Lung (tissue), 11 donors: ENCODE measurements at regions not wholly inside any gene's neighbourhood (a gene's known extent, or its start where the extent isn't known, plus 50 kb on each side); places are given as distances from the start of the nearest gene placed in this dataset.

Source experiments
- ATAC-seq: fragments of 200-7000 bp; cut with Tn5 transposase; one replicate; pipeline ENCODE4 v1.9.1; 2020; ENCODE audit warnings: moderate number of reproducible peaks; ENCODE audit not compliant: insufficient read depth, low FRiP score
- DNase-seq, 3 donors: peaks; one replicate each; pipeline ENCODE4 v3.0.0-alpha.2; 2013 to 2017
- H3K27ac ChIP-seq, 2 donors: one replicate each; pipeline ENCODE4 v1.5.1; 2013; ENCODE audit warnings: mild to moderate bottlenecking in 2 of 2, moderate library complexity in 2 of 2, control low read depth in 1 of 2, inconsistent platforms in 1 of 2, low read depth in 1 of 2, low read length in 1 of 2
- H3K27me3 ChIP-seq, 3 donors: one replicate each; pipeline ENCODE4 v1.5.1; 2013; ENCODE audit warnings: low read length in 2 of 3; ENCODE audit not compliant: control insufficient read depth in 3 of 3, insufficient read depth in 3 of 3
- H3K36me3 ChIP-seq, 4 donors: one replicate each; pipeline ENCODE4 v1.5.1; 2013; ENCODE audit warnings: low read length in 4 of 4, mild to moderate bottlenecking in 1 of 4, moderate library complexity in 1 of 4; ENCODE audit not compliant: control insufficient read depth in 4 of 4, insufficient read depth in 4 of 4
- H3K4me1 ChIP-seq, 5 donors: one replicate each; pipeline ENCODE4 v1.5.1; 2013; ENCODE audit warnings: low read length in 5 of 5, mild to moderate bottlenecking in 2 of 5, moderate library complexity in 1 of 5; ENCODE audit not compliant: control insufficient read depth in 5 of 5, insufficient read depth in 5 of 5
- H3K4me3 ChIP-seq: one replicate; pipeline ENCODE4 v1.5.1; 2013; ENCODE audit warnings: mild to moderate bottlenecking, control low read depth, moderate library complexity
- H3K9ac ChIP-seq, 2 donors: one replicate each; pipeline ENCODE4 v1.5.1; 2013; ENCODE audit warnings: low read length in 2 of 2, control low read depth in 1 of 2; ENCODE audit not compliant: insufficient read depth in 1 of 2
- H3K9me3 ChIP-seq, 4 donors: one replicate each; pipeline ENCODE4 v1.5.1; 2013; ENCODE audit warnings: low read length in 3 of 4, mild to moderate bottlenecking in 1 of 4, moderate library complexity in 1 of 4; ENCODE audit not compliant: control insufficient read depth in 4 of 4, insufficient read depth in 3 of 4
- WGBS, 2 donors: extraction: QIAGEN DNeasy Blood & Tissue Kit; methylation state at CpG; one replicate each; pipeline ENCODE4 v1.1.7; 2013; 5-methylcytosine and 5-hydroxymethylcytosine counted together
- TF ChIP-seq, protein P1 (sequence below): IDR thresholded peaks from 2 replicates; pipeline ENCODE4 v1.5.1; 2012; ENCODE audit warnings: mild to moderate bottlenecking; ENCODE audit errors: control extremely low read depth, extremely low read depth
- donor health status: control.
- donor health status: control.
- donor health status: Bipolar disorder and iron deficiency.
- donor health status: healthy.
- donor health status: DM: yes; HTN: yes; CAD: no.

DNA sequence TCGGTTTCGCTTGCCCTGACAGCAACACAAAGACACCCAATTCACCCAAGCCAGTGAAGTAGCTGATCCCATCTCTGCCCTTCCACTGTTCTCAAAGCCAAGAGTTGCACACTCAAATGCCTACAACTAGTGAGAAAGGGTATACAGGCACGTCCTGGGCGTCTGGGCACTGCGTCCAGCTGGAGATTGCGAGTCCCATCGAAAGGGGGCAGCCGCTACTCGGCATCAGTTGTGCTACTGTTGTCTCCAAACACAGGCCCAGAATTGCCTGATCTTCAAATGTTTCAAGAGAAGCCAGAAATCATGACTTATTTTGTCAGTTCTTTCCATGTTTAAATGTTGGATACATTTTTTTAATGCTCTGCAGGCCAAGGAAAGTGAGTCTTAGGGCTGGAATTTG is 487.8 kb downstream of the BCOR start:
- H3K9ac ChIP-seq = no peak overlapping the region
- H3K27ac ChIP-seq = no peak overlapping the region
- no peaks in the 10 kb centered on the region for H3K36me3 ChIP-seq
- no peak for ATAC-seq
- peaks cover 0 to 14% (median 0%) of the 10 kb centered on the region in 5 donors for H3K4me1 ChIP-seq
- no peak for DNase-seq
- peaks cover 0 to 10% (median 0%) of the 10 kb centered on the region in 4 donors for H3K9me3 ChIP-seq
- TF ChIP-seq, protein P1, sequence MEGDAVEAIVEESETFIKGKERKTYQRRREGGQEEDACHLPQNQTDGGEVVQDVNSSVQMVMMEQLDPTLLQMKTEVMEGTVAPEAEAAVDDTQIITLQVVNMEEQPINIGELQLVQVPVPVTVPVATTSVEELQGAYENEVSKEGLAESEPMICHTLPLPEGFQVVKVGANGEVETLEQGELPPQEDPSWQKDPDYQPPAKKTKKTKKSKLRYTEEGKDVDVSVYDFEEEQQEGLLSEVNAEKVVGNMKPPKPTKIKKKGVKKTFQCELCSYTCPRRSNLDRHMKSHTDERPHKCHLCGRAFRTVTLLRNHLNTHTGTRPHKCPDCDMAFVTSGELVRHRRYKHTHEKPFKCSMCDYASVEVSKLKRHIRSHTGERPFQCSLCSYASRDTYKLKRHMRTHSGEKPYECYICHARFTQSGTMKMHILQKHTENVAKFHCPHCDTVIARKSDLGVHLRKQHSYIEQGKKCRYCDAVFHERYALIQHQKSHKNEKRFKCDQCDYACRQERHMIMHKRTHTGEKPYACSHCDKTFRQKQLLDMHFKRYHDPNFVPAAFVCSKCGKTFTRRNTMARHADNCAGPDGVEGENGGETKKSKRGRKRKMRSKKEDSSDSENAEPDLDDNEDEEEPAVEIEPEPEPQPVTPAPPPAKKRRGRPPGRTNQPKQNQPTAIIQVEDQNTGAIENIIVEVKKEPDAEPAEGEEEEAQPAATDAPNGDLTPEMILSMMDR = no peak
- 80 to 96% methylated on average over 9 of the region's 9 CpGs for WGBS, 2 donors
- H3K27me3 ChIP-seq = peaks cover 0 to 19% (median 6%) of the 10 kb centered on the region in 3 donors
- no peak overlapping the region for H3K4me3 ChIP-seq

DNA sequence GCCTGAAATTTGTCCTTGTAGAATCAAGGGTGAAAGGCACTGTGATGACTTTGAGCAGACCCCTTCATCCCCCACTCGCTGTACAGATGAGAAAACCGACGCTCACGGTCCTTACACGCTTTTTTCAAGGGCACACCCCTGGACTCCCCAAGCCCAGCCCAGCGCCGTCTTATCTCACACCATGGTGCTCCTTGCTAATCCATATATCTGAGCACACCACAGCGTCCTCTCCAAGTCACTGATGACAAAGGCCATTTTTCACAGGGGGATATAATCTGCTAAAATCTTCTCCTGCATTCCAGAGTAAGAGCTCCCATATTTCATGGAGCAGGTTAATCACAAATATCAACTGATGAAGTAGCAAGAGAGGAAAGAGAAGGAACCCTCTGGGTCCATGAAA is 486.3 kb downstream of the BCOR start:
- H3K27me3 ChIP-seq = peaks cover 0 to 19% (median 8%) of the 10 kb centered on the region in 3 donors
- no peak overlapping the region for H3K4me3 ChIP-seq
- no peak overlapping the region for H3K9ac ChIP-seq
- peaks cover 0 to 5% (median 0%) of the 10 kb centered on the region in 4 donors for H3K9me3 ChIP-seq
- no peak overlapping the region for H3K27ac ChIP-seq
- TF ChIP-seq, protein P1 = no peak
- H3K36me3 ChIP-seq = no peaks in the 10 kb centered on the region
- WGBS, 2 donors = 77 to 95% methylated on average over 8 of the region's 8 CpGs
- peaks cover 0 to 14% (median 0%) of the 10 kb centered on the region in 5 donors for H3K4me1 ChIP-seq
- no peak for DNase-seq
- ATAC-seq = no peak

GRCh38 chrX:39613482-39613995 is 484.2 kb downstream of the BCOR start:
- 0 to 13% methylated on average over 24 to 33 of the region's 33 CpGs for WGBS, 2 donors
- Histone ChIP-seq H3K27ac (peak overlapping the region in 1 of 2 donors; percentile 10), H3K27me3 (peaks cover 0 to 15% (median 10%) of the 10 kb centered on the region in 3 donors), H3K36me3 (no peaks in the 10 kb centered on the region), H3K4me1 (peaks cover 0 to 14% (median 0%) of the 10 kb centered on the region in 5 donors), H3K4me3 (no peak overlapping the region), H3K9me3 (peaks cover 0 to 10% (median 0%) of the 10 kb centered on the region in 4 donors), H3K9ac (no peak overlapping the region)
- TF ChIP-seq, protein P1 = no peak
- DNase-seq = peak; percentile 54 to 68 (median 60)
- no peak for ATAC-seq
